ENCODE measurements at regions not wholly inside any gene's neighbourhood (a gene's known extent, or its start where the extent isn't known, plus 50 kb on each side); places are given as distances from the start of the nearest gene placed in this dataset.

DNA sequence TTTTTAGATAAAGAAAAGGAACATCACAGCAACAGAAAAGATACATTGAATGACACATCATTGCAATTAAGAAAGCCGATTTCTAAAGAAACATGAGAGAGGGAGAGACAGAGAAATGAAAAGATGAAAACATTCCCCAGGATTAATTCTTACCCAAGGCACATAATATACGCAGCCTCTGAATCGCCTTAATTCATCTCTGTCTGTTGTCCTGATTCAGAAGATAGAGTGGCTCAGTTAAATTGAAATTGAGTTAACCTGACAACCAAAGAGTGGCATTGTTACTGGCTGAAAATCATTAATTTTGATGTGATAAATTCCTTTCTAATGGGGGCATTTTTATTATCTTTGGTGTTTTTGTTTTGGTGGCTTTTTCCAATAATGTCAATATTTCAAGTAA lies 701.9 kb downstream of the EDEM1 start:
- Histone ChIP-seq H3K79me2 (ENCODE audit: insufficient read depth, low read length) (no peaks in the 10 kb centered on the region), H3K9me3 (ENCODE audit: low read length) (peaks cover 52% of the 10 kb centered on the region; the same call in 1 of the 2 replicates), H3K4me2 (ENCODE audit: low read depth, low read length) (no peak overlapping the region), H2AFZ (ENCODE audit: low read length) (no peak overlapping the region), H3K4me1 (ENCODE audit: insufficient read depth, low read length) (no peaks in the 10 kb centered on the region), H3K4me3 (replicated peaks in 1 of 3; ENCODE audit: insufficient read depth in 1 of 3, low read depth in 2 of 3, low read length in 3 of 3) (no peak overlapping the region), H3K9ac (ENCODE audit: insufficient read depth, low read depth, low read length) (no peak overlapping the region), H3K27me3 (ENCODE audit: control insufficient read depth in 1 of 2, insufficient read depth in 2 of 2, low read length in 2 of 2) (no peaks in the 10 kb centered on the region), H3K36me3 (replicated peaks in 1 of 2; ENCODE audit: control insufficient read depth in 1 of 2, insufficient read depth in 2 of 2, low read length in 2 of 2) (no peaks in the 10 kb centered on the region), H4K20me1 (ENCODE audit: insufficient read depth, low read length) (no peaks in the 10 kb centered on the region), H3K27ac (ENCODE audit: extremely low read length, insufficient read depth, low read length) (no peak overlapping the region)
- POLR2A ChIA-PET, result no interaction called here
- 34% methylated on average over 3 of the region's 3 CpGs for WGBS (ENCODE audit: low lambda C conversion rate)
- TF ChIP-seq GLI4 (CRISPR knock-in tag; IDR thresholded peaks at IDR 0.05; ENCODE audit: borderline replicate concordance), result no peak
- TF ChIP-seq CBFB (CRISPR knock-in tag; IDR thresholded peaks at IDR 0.05), result no peak
- no peak for TF ChIP-seq ZNF672 (CRISPR knock-in tag; IDR thresholded peaks at IDR 0.05)
- no peak for TF ChIP-seq ZNF430 (CRISPR knock-in tag; IDR thresholded peaks at IDR 0.05)
- TF ChIP-seq SNAI1 (CRISPR knock-in tag; IDR thresholded peaks at IDR 0.05; ENCODE audit: borderline replicate concordance), result no peak
- no peak for TF ChIP-seq ZSCAN9 (CRISPR knock-in tag; IDR thresholded peaks at IDR 0.05; ENCODE audit: borderline replicate concordance)
- no peak for TF ChIP-seq ZSCAN30 (CRISPR knock-in tag; IDR thresholded peaks at IDR 0.05)
- TF ChIP-seq AHR (CRISPR knock-in tag; IDR thresholded peaks at IDR 0.05), result no peak
- TF ChIP-seq MAFK (conservative IDR thresholded peaks at IDR 0.05 in 1 of 2, IDR thresholded peaks at IDR 0.05 in 1 of 2; ENCODE audit: low read length in 2 of 2), result no peak
- TF ChIP-seq MEF2D (CRISPR knock-in tag; IDR thresholded peaks at IDR 0.05), result no peak
- no peak for TF ChIP-seq DNMT3B (CRISPR knock-in tag; conservative IDR thresholded peaks at IDR 0.05)
- TF ChIP-seq SCMH1 (CRISPR knock-in tag; IDR thresholded peaks at IDR 0.05; ENCODE audit: borderline replicate concordance), result no peak
- TF ChIP-seq MAF1 (CRISPR knock-in tag; IDR thresholded peaks at IDR 0.05; ENCODE audit: borderline replicate concordance), result no peak
- ATAC-seq, result no peak
- no peak for DNase-seq (ENCODE audit: low spot score)
- no TSS peak for BruUV-seq (replicated peaks)
- in situ Hi-C loops (cut with HindIII; ENCODE audit: extremely low pct_ligation_motif_present, low pct_unique_long_range_greater_than_20kb) (no loop called here), intact Hi-C loops (cut with micrococcal nuclease; ENCODE audit: unreplicated experiment) (no loop called here)
- CTCF ChIA-PET (ENCODE audit: low intra/inter-chr PET ratio, low total read pairs), result no interaction called here
- no peak for FAIRE-seq
